Upper lobe of right lung (tissue), 1 donor: ENCODE measurements at regions not wholly inside any gene's neighbourhood (a gene's known extent, or its start where the extent isn't known, plus 50 kb on each side); places are given as distances from the start of the nearest gene placed in this dataset.

Experiments used
- ATAC-seq: fragments of 200-7000 bp; cut with Tn5 transposase; one replicate; pipeline ENCODE4 v1.9.1; 2020; ENCODE audit warnings: mild to moderate bottlenecking, moderate library complexity
- DNase-seq: peaks from one replicate; pipeline ENCODE4 v3.0.0-alpha.2; 2020
- H3K27ac ChIP-seq: fragments of 200-600 bp; one replicate; pipeline ENCODE4 v1.8.0; 2022
- H3K27me3 ChIP-seq: fragments of 200-600 bp; one replicate; pipeline ENCODE4 v1.8.0; 2022; ENCODE audit warnings: mild to moderate bottlenecking
- H3K36me3 ChIP-seq: fragments of 200-600 bp; one replicate; pipeline ENCODE4 v1.8.0; 2022
- H3K4me1 ChIP-seq: fragments of 200-600 bp; one replicate; pipeline ENCODE4 v1.8.0; 2022
- H3K4me3 ChIP-seq: fragments of 200-600 bp; one replicate; pipeline ENCODE4 v1.8.0; 2022; ENCODE audit warnings: mild to moderate bottlenecking
- H3K9me3 ChIP-seq: fragments of 200-600 bp; one replicate; pipeline ENCODE4 v1.8.0; 2022
- CTCF ChIP-seq: fragments of 200-600 bp; IDR thresholded peaks from one replicate; pipeline ENCODE4 v1.8.0; 2022; ENCODE audit warnings: antibody characterized with exemption
- intact Hi-C: fragments of 100-400 bp; cut with DNase I; formaldehyde crosslinking; loops from one replicate; pipeline ENCODE4 v1.11.0; 2022
- donor health status: DM: no; HTN: yes; CAD: no; lungs with severe emphysema.

GRCh38 chr11:28596816-28597215 is 488.6 kb downstream of the METTL15 start:
- H3K9me3 ChIP-seq: no peaks in the 10 kb centered on the region
- no peaks in the 10 kb centered on the region for H3K4me1 ChIP-seq
- DNase-seq (no peak), ATAC-seq (no peak)
- intact Hi-C loops: no loop called here
- TF ChIP-seq CTCF: no peak
- no peak overlapping the region for H3K27ac ChIP-seq
- no peak overlapping the region for H3K4me3 ChIP-seq
- H3K36me3 ChIP-seq: no peaks in the 10 kb centered on the region
- no peaks in the 10 kb centered on the region for H3K27me3 ChIP-seq

GRCh38 chr11:28592141-28592540 is 484.0 kb downstream of the METTL15 start:
- DNase-seq (no peak), ATAC-seq (no peak)
- Histone ChIP-seq H3K27me3 (no peaks in the 10 kb centered on the region), H3K4me1 (no peaks in the 10 kb centered on the region), H3K27ac (no peak overlapping the region), H3K9me3 (no peaks in the 10 kb centered on the region), H3K36me3 (no peaks in the 10 kb centered on the region), H3K4me3 (no peak overlapping the region)
- TF ChIP-seq CTCF: no peak
- intact Hi-C loops: no loop called here

GRCh38 chr11:28584992-28585391 is 476.8 kb downstream of the METTL15 start:
- Histone ChIP-seq H3K36me3 (no peaks in the 10 kb centered on the region), H3K9me3 (no peaks in the 10 kb centered on the region), H3K27me3 (no peaks in the 10 kb centered on the region), H3K4me1 (no peaks in the 10 kb centered on the region), H3K4me3 (no peak overlapping the region), H3K27ac (no peak overlapping the region)
- no peak for DNase-seq
- intact Hi-C loops: no loop called here
- no peak for ATAC-seq
- no peak for TF ChIP-seq CTCF

- no peak overlapping the region for H3K27ac ChIP-seq
- TF ChIP-seq CTCF: no peak
Measured at GRCh38 chr11:28582506-28582905, 474.3 kb downstream of the METTL15 start.

GRCh38 chr11:28581286-28582242 is 473.4 kb downstream of the METTL15 start:
- Histone ChIP-seq H3K27ac (no peak overlapping the region), H3K9me3 (no peaks in the 10 kb centered on the region), H3K36me3 (no peaks in the 10 kb centered on the region), H3K27me3 (no peaks in the 10 kb centered on the region), H3K4me1 (no peaks in the 10 kb centered on the region), H3K4me3 (no peak overlapping the region)
- DNase-seq (no peak), ATAC-seq (no peak)
- no peak for TF ChIP-seq CTCF
- intact Hi-C loops: no loop called here

More at GRCh38 chr11:28582506-28582905, 474.3 kb downstream of the METTL15 start:
- H3K27me3 ChIP-seq: no peaks in the 10 kb centered on the region
- no peaks in the 10 kb centered on the region for H3K36me3 ChIP-seq
- no peaks in the 10 kb centered on the region for H3K4me1 ChIP-seq
- intact Hi-C loops: no loop called here
- ATAC-seq (no peak), DNase-seq (no peak)
- no peak overlapping the region for H3K4me3 ChIP-seq
- no peaks in the 10 kb centered on the region for H3K9me3 ChIP-seq
